K562 (cell line): ENCODE measurements at regions not wholly inside any gene's neighbourhood (a gene's known extent, or its start where the extent isn't known, plus 50 kb on each side); places are given as distances from the start of the nearest gene placed in this dataset.

ENCODE experiments used
- ATAC-seq: fragments of 200-7000 bp; cut with Tn5 transposase; 3 replicates; pipeline ENCODE4 v1.9.1; 2020; ENCODE audit warnings: moderate library complexity
- BruUV-seq: library from RNA; stranded (reverse); fragments of 400-500 nt; replicated peaks from 2 replicates; lab custom pipeline; 2021; lab: Mats Ljungman, UMichigan
- CTCF ChIA-PET: fragments of 300-600 bp; formaldehyde crosslinking; extraction: SDS; loops from one replicate; lab custom pipeline; 2021; ENCODE audit warnings: low intra/inter-chr PET ratio; lab: Yijun Ruan, JAX
- POLR2A ChIA-PET: fragments of 300-600, 350-650 bp; sonication (Branson Sonifier 250); formaldehyde crosslinking; extraction: SDS; loops from one replicate; lab custom pipeline; 2021; ENCODE audit warnings: antibody characterized with exemption, inconsistent platforms; lab: Yijun Ruan, JAX
- DNase-seq, 4 experiments: peaks; one replicate each; pipeline versions ENCODE4 v3.0.0 to v3.0.0-alpha.2; 2011 to 2018; ENCODE audit warnings: low spot score in 3 of 4, mixed read lengths in 3 of 4; ENCODE audit errors: extremely low read depth in 1 of 4
- FAIRE-seq: peaks from 2 replicates; lab custom pipeline; 2011; peaks lifted over from hg19 to GRCh38; lab: Jason Lieb, UNC
- H2AFZ ChIP-seq: 2 replicates; pipeline ENCODE4 v1.6.0; 2011; ENCODE audit warnings: low read depth, low read length, control low read depth, inconsistent platforms
- H3K27ac ChIP-seq: fragments of 200-600 bp; 3 replicates; pipeline ENCODE4 v1.8.0; 2011; ENCODE audit warnings: low read depth, mild to moderate bottlenecking, control low read depth, inconsistent platforms, low read length, moderate library complexity, mixed read lengths; ENCODE audit errors: extremely low read depth
- H3K27me3 ChIP-seq, 2 experiments: fragments of 300-600 bp in 1 of 2; 2 replicates in 1 of 2; 3 replicates in 1 of 2; pipeline versions ENCODE4 v1.6.0 to v1.8.0; 2011; ENCODE audit warnings: inconsistent platforms in 2 of 2, low read length in 2 of 2, mild to moderate bottlenecking in 1 of 2, mixed read lengths in 1 of 2, moderate library complexity in 1 of 2; ENCODE audit not compliant: control insufficient read depth in 2 of 2, insufficient read depth in 2 of 2
- H3K36me3 ChIP-seq: fragments of 300-600 bp; 3 replicates; pipeline ENCODE4 v1.8.0; 2011; ENCODE audit warnings: mild to moderate bottlenecking, low read length, inconsistent platforms; ENCODE audit not compliant: control insufficient read depth, insufficient read depth
- H3K4me1 ChIP-seq, 2 experiments: fragments of 200-600 bp in 1 of 2; replicated peaks in 1 of 2; 2 replicates in 1 of 2; 3 replicates in 1 of 2; pipeline versions ENCODE4 v1.5.1 to v1.8.0; 2011; ENCODE audit warnings: inconsistent platforms in 2 of 2, low read length in 2 of 2, mild to moderate bottlenecking in 1 of 2, mixed read lengths in 1 of 2, moderate library complexity in 1 of 2; ENCODE audit not compliant: control insufficient read depth in 2 of 2, insufficient read depth in 2 of 2
- H3K4me2 ChIP-seq: 2 replicates; pipeline ENCODE4 v1.6.1; 2011; ENCODE audit warnings: low read length, control low read depth, inconsistent platforms, mixed read lengths; ENCODE audit not compliant: insufficient read depth
- H3K4me3 ChIP-seq: fragments of 200-600 bp; sonication (generic), shearing (Covaris generic); 2 replicates; pipeline ENCODE4 v1.5.1; 2016; ENCODE audit warnings: control low read depth, inconsistent platforms
- H3K79me2 ChIP-seq: fragments of 200-600 bp; 3 replicates; pipeline ENCODE4 v1.8.0; 2011; ENCODE audit warnings: low read length, inconsistent platforms; ENCODE audit not compliant: control insufficient read depth, insufficient read depth
- H3K9ac ChIP-seq, 2 experiments: 2 replicates each; pipeline versions ENCODE4 v1.6.0 to v1.6.1; 2011; ENCODE audit warnings: low read depth in 2 of 2, low read length in 2 of 2, control low read depth in 1 of 2, inconsistent platforms in 1 of 2, mild to moderate bottlenecking in 1 of 2, mixed read lengths in 1 of 2; ENCODE audit not compliant: insufficient read depth in 1 of 2
- H3K9me1 ChIP-seq: one replicate; pipeline ENCODE4 v1.6.0; 2011; ENCODE audit warnings: inconsistent platforms, mild to moderate bottlenecking, low read length, moderate library complexity; ENCODE audit not compliant: control insufficient read depth, insufficient read depth
- H3K9me3 ChIP-seq: replicated peaks from 2 replicates; pipeline ENCODE4 v1.5.1; 2011; ENCODE audit warnings: low read depth, low read length, inconsistent platforms; ENCODE audit not compliant: control insufficient read depth, insufficient read depth
- H4K20me1 ChIP-seq: replicated peaks from 2 replicates; pipeline ENCODE4 v1.6.1; 2011; ENCODE audit warnings: low read length, inconsistent platforms, mixed read lengths; ENCODE audit not compliant: control insufficient read depth, insufficient read depth
- CBFA2T3 ChIP-seq: fragments of 450-650 bp; IDR thresholded peaks from 2 replicates; pipeline ENCODE4 v1.6.1; 2017
- GTF2A2 ChIP-seq: IDR thresholded peaks from 2 replicates; pipeline ENCODE4 v1.6.1; 2016; ENCODE audit warnings: mild to moderate bottlenecking, missing genetic modification characterization, missing compliant biosample characterization
- RHOXF2B ChIP-seq: fragments of 250-450 bp; sonication (Bioruptor Pico); conservative IDR thresholded peaks from 2 replicates; pipeline ENCODE4 v1.5.1; 2021
- SFPQ ChIP-seq: fragments of 200-400 bp; formaldehyde crosslinking; IDR thresholded peaks from 2 replicates; pipeline ENCODE4 v1.6.1; 2017; ENCODE audit warnings: mild to moderate bottlenecking, low read depth, low read length, moderate library complexity
- THRAP3 ChIP-seq: fragments of 450-650 bp; IDR thresholded peaks from 2 replicates; pipeline ENCODE4 v1.6.1; 2016; ENCODE audit warnings: mild to moderate bottlenecking, inconsistent platforms, borderline replicate concordance
- ZBTB49 ChIP-seq: sonication (generic); formaldehyde crosslinking; IDR thresholded peaks from 2 replicates; pipeline ENCODE4 v1.8.0; 2022; ENCODE audit warnings: missing genetic modification reagents, mild to moderate bottlenecking, borderline replicate concordance
- ZNF263 ChIP-seq: sonication (generic); formaldehyde crosslinking; IDR thresholded peaks from 2 replicates; pipeline ENCODE4 v1.8.0; 2022; ENCODE audit warnings: mild to moderate bottlenecking, missing genetic modification reagents, borderline replicate concordance
- ZNF639 ChIP-seq, 2 experiments: fragments of 200-800 bp in 1 of 2; sonication (Bioruptor generic) in 1 of 2; sonication (generic) in 1 of 2; formaldehyde crosslinking in 1 of 2; IDR thresholded peaks in 1 of 2; conservative IDR thresholded peaks in 1 of 2; 2 replicates each; pipeline versions ENCODE4 v1.5.0 to v1.6.1; 2016 to 2020; ENCODE audit warnings: missing compliant biosample characterization in 1 of 2, missing genetic modification characterization in 1 of 2, missing genetic modification reagents in 1 of 2
- WGBS: fragments of 100-300 bp; shearing (Covaris generic); methylation state at CpG from one replicate; pipeline ENCODE4 v1.1.6; 2016; ENCODE audit warnings: low coverage, mixed read lengths; ENCODE audit not compliant: insufficient coverage; ENCODE audit errors: missing lambda C conversion rate; 5-methylcytosine and 5-hydroxymethylcytosine counted together
- in situ Hi-C: fragments of 300-500 bp; cut with MboI; formaldehyde crosslinking; loops from 4 replicates; pipeline ENCODE4 v1.15.0; 2018; ENCODE audit warnings: inconsistent platforms, mixed read lengths
- intact Hi-C: fragments of 100-400 bp; cut with micrococcal nuclease; formaldehyde crosslinking; loops from 2 replicates; pipeline ENCODE4 v1.14.2; 2022

- FAIRE-seq (no peak), ATAC-seq (no peak), DNase-seq (no peak)
- intact Hi-C loops, result no loop called here
- H3K9me3 ChIP-seq, result no peaks in the 10 kb centered on the region; the same call in 1 of the 2 replicates
- no peaks in the 10 kb centered on the region for H3K4me1 ChIP-seq
- no peaks in the 10 kb centered on the region for H3K27me3 ChIP-seq
- no peak overlapping the region for H3K4me2 ChIP-seq
- no peaks in the 10 kb centered on the region for H3K36me3 ChIP-seq
- H2AFZ ChIP-seq, result no peak overlapping the region
- WGBS, result 0% methylated on average over 2 of the region's 2 CpGs
- H3K79me2 ChIP-seq, result no peaks in the 10 kb centered on the region
- no peaks in the 10 kb centered on the region for H3K9me1 ChIP-seq
- BruUV-seq, result no TSS peak
- H3K9ac ChIP-seq, result no peak overlapping the region
- CTCF ChIA-PET, result no interaction called here
- POLR2A ChIA-PET, result no interaction called here
- in situ Hi-C loops, result no loop called here
- no peak overlapping the region for H3K27ac ChIP-seq
- H4K20me1 ChIP-seq, result no peaks in the 10 kb centered on the region
- TF ChIP-seq ZNF263 (CRISPR knock-in tag), result no peak
- no peak for TF ChIP-seq SFPQ
- no peak for TF ChIP-seq THRAP3
- no peak for TF ChIP-seq CBFA2T3
- no peak for TF ChIP-seq RHOXF2B (CRISPR knock-in tag)
- no peak for TF ChIP-seq ZNF639 (CRISPR knock-in tag; conservative IDR thresholded peaks at IDR 0.05 in 1 of 2, IDR thresholded peaks at IDR 0.05 in 1 of 2)
- no peak for TF ChIP-seq ZBTB49
- TF ChIP-seq GTF2A2 (tag), result no peak
- no peak overlapping the region for H3K4me3 ChIP-seq
Measured at GRCh38 chr2:34388446-34388845, 789.3 kb upstream of the FAM98A start.
